HL-60 (cell line): ENCODE measurements at regions not wholly inside any gene's neighbourhood (a gene's known extent, or its start where the extent isn't known, plus 50 kb on each side); places are given as distances from the start of the nearest gene placed in this dataset.

Experiments
- DNase-seq, 2 experiments: peaks; one replicate each; pipeline ENCODE4 v3.0.0-alpha.2; 2010 to 2020; ENCODE audit warnings: low read depth in 1 of 2, low spot score in 1 of 2
- H3K27ac ChIP-seq: fragments of 250-450 bp; sonication (Bioruptor Pico); replicated peaks from 2 replicates; pipeline ENCODE4 v1.5.1; 2020; ENCODE audit warnings: mild to moderate bottlenecking, moderate library complexity
- H3K27me3 ChIP-seq: fragments of 250-450 bp; sonication (Bioruptor Pico); 2 replicates; pipeline ENCODE4 v1.5.1; 2021; ENCODE audit warnings: mild to moderate bottlenecking, moderate library complexity; ENCODE audit not compliant: insufficient read depth, poor library complexity, severe bottlenecking
- H3K4me3 ChIP-seq: replicated peaks from 2 replicates; pipeline ENCODE4 v1.5.1; 2011; ENCODE audit warnings: mild to moderate bottlenecking, control low read depth, low read length; ENCODE audit not compliant: insufficient read depth
- GABPA ChIP-seq: IDR thresholded peaks from 2 replicates; pipeline ENCODE4 v1.6.1; 2012; ENCODE audit warnings: low read depth
- POLR2AphosphoS5 ChIP-seq: IDR thresholded peaks from 2 replicates; pipeline ENCODE4 v1.6.1; 2012; ENCODE audit warnings: low read depth
- SPI1 ChIP-seq: IDR thresholded peaks from 2 replicates; pipeline ENCODE4 v1.6.1; 2012; ENCODE audit warnings: low read depth, mild to moderate bottlenecking, borderline replicate concordance
- TF ChIP-seq, protein P1 (sequence below): IDR thresholded peaks from 2 replicates; pipeline ENCODE4 v1.6.1; 2012; ENCODE audit warnings: low read depth; ENCODE audit not compliant: insufficient replicate concordance
- TF ChIP-seq, protein P2 (sequence below): IDR thresholded peaks from one replicate; pipeline ENCODE4 v1.5.1; 2011; ENCODE audit warnings: low read length, control low read depth, inconsistent platforms; ENCODE audit not compliant: insufficient read depth

DNA sequence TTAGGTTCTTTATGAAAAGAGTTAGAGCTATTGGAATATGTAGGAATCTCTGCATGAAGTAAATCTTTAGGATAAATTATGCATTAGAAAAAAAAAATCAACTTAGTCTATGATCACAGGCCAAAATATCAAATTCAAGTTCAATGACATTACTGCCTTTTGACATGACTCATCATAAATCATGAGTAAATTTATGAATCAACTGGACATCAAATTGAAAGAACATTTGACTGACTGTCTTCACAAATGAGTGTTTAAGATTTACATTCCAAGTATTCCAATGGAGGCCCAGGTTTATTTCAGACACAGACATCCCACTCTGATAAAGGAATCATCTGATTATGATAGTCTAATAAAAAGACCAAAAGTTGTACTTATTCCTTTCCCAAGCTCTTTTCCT lies 192.8 kb upstream of the TTC14 start:
- no peak overlapping the region for H3K4me3 ChIP-seq
- DNase-seq, result no peak

DNA sequence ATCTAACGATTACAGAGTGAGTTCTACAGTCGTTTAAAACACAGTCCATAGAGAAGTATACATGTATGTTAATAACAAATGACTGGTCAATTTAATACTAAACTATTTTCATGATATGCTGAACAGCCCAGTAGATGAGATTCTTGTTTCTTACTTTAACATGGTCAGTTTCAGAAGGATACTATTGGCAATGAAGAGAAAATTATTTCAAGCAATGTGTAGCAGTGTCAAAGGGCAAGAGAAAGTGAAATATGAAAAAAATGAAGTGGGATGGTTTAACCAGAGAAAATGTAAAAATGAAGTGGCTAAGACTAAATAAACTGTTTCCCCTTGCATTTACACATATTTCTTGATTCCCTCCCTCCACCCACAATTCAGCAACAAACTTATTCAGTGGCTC lies 192.1 kb upstream of the TTC14 start:
- Histone ChIP-seq H3K4me3 (no peak overlapping the region), H3K27ac (no peak overlapping the region; the same call in 1 of the 2 replicates), H3K27me3 (no peaks in the 10 kb centered on the region)
- TF ChIP-seq, protein P1, sequence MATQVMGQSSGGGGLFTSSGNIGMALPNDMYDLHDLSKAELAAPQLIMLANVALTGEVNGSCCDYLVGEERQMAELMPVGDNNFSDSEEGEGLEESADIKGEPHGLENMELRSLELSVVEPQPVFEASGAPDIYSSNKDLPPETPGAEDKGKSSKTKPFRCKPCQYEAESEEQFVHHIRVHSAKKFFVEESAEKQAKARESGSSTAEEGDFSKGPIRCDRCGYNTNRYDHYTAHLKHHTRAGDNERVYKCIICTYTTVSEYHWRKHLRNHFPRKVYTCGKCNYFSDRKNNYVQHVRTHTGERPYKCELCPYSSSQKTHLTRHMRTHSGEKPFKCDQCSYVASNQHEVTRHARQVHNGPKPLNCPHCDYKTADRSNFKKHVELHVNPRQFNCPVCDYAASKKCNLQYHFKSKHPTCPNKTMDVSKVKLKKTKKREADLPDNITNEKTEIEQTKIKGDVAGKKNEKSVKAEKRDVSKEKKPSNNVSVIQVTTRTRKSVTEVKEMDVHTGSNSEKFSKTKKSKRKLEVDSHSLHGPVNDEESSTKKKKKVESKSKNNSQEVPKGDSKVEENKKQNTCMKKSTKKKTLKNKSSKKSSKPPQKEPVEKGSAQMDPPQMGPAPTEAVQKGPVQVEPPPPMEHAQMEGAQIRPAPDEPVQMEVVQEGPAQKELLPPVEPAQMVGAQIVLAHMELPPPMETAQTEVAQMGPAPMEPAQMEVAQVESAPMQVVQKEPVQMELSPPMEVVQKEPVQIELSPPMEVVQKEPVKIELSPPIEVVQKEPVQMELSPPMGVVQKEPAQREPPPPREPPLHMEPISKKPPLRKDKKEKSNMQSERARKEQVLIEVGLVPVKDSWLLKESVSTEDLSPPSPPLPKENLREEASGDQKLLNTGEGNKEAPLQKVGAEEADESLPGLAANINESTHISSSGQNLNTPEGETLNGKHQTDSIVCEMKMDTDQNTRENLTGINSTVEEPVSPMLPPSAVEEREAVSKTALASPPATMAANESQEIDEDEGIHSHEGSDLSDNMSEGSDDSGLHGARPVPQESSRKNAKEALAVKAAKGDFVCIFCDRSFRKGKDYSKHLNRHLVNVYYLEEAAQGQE, result no peak
- TF ChIP-seq POLR2AphosphoS5, result no peak
- DNase-seq, result no peak

More for the DNA sequence above, 192.8 kb upstream of the TTC14 start:
- no peaks in the 10 kb centered on the region for H3K27me3 ChIP-seq
- no peak overlapping the region for H3K27ac ChIP-seq
- TF ChIP-seq, protein P2, sequence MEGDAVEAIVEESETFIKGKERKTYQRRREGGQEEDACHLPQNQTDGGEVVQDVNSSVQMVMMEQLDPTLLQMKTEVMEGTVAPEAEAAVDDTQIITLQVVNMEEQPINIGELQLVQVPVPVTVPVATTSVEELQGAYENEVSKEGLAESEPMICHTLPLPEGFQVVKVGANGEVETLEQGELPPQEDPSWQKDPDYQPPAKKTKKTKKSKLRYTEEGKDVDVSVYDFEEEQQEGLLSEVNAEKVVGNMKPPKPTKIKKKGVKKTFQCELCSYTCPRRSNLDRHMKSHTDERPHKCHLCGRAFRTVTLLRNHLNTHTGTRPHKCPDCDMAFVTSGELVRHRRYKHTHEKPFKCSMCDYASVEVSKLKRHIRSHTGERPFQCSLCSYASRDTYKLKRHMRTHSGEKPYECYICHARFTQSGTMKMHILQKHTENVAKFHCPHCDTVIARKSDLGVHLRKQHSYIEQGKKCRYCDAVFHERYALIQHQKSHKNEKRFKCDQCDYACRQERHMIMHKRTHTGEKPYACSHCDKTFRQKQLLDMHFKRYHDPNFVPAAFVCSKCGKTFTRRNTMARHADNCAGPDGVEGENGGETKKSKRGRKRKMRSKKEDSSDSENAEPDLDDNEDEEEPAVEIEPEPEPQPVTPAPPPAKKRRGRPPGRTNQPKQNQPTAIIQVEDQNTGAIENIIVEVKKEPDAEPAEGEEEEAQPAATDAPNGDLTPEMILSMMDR, result no peak
- no peak for TF ChIP-seq POLR2AphosphoS5
- TF ChIP-seq SPI1, result no peak
- TF ChIP-seq, protein P1, result no peak
- no peak for TF ChIP-seq GABPA

DNA sequence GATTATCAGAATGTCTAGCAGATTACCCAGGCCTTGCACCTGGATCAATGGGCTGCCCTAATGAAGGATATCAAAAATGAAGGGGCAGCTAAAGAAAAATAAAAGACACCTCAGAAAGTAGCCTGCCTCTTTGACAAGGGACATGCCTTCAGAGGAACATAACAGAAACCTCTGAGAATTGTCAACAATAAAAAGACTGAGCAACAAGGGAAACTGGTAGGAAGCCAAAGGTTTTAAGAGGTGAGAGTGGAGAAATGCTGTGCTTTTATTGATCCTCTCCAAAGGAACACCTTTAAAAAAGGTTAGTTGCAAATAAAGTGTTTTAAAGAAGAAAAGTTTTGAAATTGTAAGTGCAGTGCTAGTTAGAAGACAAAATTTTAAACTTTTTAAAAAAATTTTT lies 187.8 kb upstream of the TTC14 start:
- no peak for DNase-seq
- no peak overlapping the region for H3K4me3 ChIP-seq
- no peaks in the 10 kb centered on the region for H3K27me3 ChIP-seq
- H3K27ac ChIP-seq, result no peak overlapping the region
- TF ChIP-seq, protein P1, result no peak
- TF ChIP-seq, protein P2, result no peak
- no peak for TF ChIP-seq POLR2AphosphoS5
- TF ChIP-seq GABPA, result no peak
- no peak for TF ChIP-seq SPI1

GRCh38 chr3:180416111-180416594 lies 185.8 kb upstream of the TTC14 start:
- TF ChIP-seq, protein P2, result no peak
- TF ChIP-seq SPI1 (no peak), POLR2AphosphoS5 (no peak), GABPA (no peak)
- TF ChIP-seq, protein P1, result no peak
- H3K27me3 ChIP-seq, result no peaks in the 10 kb centered on the region
- H3K27ac ChIP-seq, result peak overlapping the region; percentile 53
- DNase-seq, result no peak
- H3K4me3 ChIP-seq, result no peak overlapping the region
